GM12872 (cell line): ENCODE measurements at regions not wholly inside any gene's neighbourhood (a gene's known extent, or its start where the extent isn't known, plus 50 kb on each side); places are given as distances from the start of the nearest gene placed in this dataset.

ENCODE experiments used
- TF ChIP-seq, protein P1 (sequence below): IDR thresholded peaks from 3 replicates; pipeline ENCODE4 v1.5.1; 2011; ENCODE audit warnings: low read depth, mild to moderate bottlenecking, low read length, moderate library complexity; ENCODE audit not compliant: insufficient read depth

DNA sequence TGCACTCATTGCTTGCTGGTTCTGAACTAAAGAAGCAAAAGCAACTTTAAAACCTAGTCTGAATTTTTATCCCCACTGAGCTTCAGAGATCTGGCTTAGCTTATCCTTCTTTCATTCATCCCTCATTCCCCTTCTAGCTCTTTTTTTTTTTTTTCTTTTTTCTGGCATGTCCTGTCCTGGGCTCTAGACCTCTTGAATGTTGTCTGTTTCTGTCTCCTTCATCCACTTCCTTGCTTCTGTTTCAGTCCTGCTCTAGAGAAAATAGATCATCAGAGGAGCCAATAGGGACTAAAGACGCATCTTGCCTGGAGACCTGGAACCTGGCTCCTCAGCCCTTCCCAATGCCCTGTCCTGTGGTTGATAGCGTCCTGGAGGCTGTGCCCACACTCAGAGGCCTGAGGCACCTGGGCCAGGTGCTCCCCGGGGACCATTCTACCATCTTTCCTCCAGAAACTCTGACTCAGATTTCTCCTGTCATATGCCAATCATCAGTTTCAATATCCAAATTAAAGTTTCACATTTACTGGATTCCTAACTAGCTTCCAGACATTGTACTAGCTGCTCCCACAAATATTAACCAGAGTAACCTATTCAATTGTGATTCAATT lies 115.7 kb upstream of the GATB start:
- TF ChIP-seq, protein P1, sequence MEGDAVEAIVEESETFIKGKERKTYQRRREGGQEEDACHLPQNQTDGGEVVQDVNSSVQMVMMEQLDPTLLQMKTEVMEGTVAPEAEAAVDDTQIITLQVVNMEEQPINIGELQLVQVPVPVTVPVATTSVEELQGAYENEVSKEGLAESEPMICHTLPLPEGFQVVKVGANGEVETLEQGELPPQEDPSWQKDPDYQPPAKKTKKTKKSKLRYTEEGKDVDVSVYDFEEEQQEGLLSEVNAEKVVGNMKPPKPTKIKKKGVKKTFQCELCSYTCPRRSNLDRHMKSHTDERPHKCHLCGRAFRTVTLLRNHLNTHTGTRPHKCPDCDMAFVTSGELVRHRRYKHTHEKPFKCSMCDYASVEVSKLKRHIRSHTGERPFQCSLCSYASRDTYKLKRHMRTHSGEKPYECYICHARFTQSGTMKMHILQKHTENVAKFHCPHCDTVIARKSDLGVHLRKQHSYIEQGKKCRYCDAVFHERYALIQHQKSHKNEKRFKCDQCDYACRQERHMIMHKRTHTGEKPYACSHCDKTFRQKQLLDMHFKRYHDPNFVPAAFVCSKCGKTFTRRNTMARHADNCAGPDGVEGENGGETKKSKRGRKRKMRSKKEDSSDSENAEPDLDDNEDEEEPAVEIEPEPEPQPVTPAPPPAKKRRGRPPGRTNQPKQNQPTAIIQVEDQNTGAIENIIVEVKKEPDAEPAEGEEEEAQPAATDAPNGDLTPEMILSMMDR = no peak

DNA sequence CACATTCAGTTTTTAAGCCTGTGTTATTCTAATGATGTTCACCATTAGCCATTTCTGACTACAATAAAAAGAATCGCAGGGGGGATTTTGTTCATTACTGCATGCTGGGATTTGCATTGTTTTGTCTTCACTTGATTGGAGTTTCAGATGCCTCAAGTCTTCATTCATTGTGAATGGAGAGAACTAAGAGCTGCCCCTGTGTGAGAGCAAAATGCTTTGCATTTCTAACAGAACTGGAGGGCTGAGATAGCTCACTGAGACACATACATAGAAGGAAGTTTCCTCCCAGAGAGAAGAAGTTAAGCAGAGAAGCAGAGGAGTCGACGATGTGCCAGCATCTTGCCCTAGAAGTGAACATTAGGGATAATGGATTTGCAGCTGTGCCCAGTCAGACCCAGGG lies 113.5 kb upstream of the GATB start:
- TF ChIP-seq, protein P1 = no peak

DNA sequence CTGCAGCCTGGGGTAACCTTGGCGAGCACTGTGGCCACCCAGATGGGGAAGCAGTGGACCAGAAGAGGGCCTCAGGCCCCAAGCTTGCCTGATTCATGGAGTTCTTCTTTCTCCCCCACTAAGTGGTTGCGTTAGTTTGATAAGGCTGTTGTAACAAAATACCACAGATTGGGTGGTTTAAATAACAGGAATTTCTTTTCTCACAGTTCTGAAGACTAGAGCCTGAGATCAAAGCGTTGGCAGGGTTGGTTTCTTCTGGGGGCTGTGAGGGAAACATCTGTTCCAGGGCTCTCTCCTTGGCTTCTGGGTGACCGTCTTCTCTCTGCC lies 105.7 kb upstream of the GATB start:
- TF ChIP-seq, protein P1 = no peak

DNA sequence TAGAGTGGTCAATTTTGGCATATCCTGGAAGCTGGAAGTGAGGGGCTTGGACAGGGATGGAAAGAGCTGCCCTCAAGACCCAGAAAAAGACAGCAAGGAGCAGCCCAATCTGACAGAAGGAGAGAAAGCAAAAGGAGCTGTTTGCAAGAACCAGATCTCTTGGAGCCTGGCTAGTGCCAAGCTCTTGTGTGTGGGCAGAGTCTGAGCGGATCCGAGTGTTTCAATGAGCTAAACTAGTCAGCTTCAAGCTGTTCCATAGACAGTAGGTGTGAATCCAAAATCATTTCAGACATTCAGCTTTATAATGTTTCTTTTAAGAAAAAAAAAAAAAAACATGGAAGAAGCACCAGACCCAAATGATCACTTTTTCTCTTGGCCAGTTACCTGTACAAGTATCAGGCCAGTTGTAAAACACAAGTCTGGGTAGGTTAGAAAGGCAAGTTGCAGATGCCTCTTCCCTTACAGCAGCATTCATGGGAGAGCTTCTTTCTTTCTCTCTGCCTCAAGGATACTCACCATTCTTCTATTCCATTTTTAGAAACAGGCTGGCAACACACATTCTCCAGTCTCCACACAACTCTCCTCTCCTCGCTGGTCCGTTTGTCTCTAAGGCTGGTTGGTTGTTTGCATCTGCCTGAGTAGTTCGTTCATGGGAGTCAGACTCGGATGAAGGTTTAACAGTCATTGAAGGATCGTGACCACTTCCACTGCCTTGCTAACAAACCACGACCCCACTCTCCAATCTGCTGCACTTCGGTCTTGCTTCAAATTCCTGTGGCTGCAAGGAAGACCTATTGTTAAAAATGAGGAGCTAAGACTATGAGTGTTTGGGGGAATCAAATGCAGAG lies 105.2 kb upstream of the GATB start:
- TF ChIP-seq, protein P1 = no peak

DNA sequence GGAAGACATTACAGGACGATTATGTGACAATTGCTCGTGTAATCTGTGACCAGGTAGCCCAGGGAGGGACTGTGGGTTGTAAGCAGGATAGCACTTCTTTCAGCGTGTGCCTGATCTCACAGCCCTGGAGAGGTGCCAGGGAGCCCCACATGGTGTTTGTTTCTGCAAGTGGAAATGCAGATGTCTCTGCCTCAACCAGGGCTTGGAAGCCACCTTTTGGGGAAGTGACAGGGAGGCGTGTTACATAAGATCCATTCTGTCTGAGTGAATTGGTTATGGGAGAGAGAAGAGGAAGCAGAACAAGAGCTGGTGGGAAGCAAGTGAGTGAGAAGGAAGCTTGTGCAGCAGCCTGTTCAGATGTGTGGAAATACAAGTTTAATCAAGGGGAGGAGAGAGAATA lies 104.5 kb upstream of the GATB start:
- TF ChIP-seq, protein P1 = no peak

DNA sequence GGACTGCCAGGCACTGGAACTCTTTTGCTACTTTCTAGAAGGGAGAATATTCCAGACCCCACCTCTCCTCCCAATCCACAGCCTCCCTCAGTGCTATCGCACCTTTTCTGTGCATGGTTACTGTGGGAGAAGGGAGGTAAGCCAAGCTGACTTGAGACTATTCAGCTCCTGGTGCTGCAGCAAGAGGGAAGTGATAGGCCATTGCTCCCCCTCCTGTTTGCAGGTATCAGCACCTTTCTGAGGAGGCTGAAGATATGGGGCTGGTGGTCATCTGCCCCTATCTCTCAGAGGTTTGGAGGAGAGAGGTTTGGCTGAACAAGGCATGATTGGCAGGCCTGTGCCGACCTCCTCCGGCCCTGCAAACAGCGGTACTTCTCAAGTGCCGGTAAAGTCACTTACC lies 103.3 kb upstream of the GATB start:
- TF ChIP-seq, protein P1 = no peak

DNA sequence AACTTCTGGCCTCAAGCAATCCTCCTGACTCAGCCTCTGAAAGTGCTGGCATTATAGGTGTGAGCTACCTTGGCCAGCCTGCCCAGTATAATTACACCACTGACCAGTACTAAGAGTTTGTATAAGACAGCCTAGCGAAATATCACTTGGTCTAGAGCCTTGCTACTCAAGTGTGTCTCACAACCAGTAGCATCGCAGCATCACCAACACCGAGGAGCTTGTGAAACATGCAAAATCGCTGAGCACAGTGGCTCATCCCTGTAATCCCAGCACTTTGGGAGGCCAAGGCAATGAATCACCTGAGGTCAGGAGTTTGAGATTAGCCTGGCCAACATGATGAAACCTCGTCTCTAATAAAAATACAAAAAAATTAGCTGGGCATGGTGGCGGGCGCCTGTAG lies 102.0 kb upstream of the GATB start:
- TF ChIP-seq, protein P1 = no peak
